BLaER1 (cell line): ENCODE measurements at regions not wholly inside any gene's neighbourhood (a gene's known extent, or its start where the extent isn't known, plus 50 kb on each side); places are given as distances from the start of the nearest gene placed in this dataset.

Experiments used
- H3K27ac ChIP-seq: shearing (Covaris generic); formaldehyde crosslinking; 2 replicates; pipeline ENCODE4 v1.8.1; 2022
- H3K27me3 ChIP-seq: shearing (Covaris generic); formaldehyde crosslinking; 2 replicates; pipeline ENCODE4 v1.8.1; 2022
- H3K36me3 ChIP-seq: shearing (Covaris generic); formaldehyde crosslinking; 2 replicates; pipeline ENCODE4 v1.8.1; 2022
- H3K4me1 ChIP-seq: shearing (Covaris generic); formaldehyde crosslinking; 2 replicates; pipeline ENCODE4 v1.8.1; 2022
- H3K4me2 ChIP-seq: shearing (Covaris generic); formaldehyde crosslinking; 2 replicates; pipeline ENCODE4 v1.8.1; 2022
- H3K4me3 ChIP-seq: shearing (Covaris generic); formaldehyde crosslinking; 2 replicates; pipeline ENCODE4 v1.8.1; 2022
- H3K9ac ChIP-seq: shearing (Covaris generic); formaldehyde crosslinking; 2 replicates; pipeline ENCODE4 v1.8.1; 2022
- H3K9me3 ChIP-seq: shearing (Covaris generic); formaldehyde crosslinking; 2 replicates; pipeline ENCODE4 v1.8.1; 2022
- H4K20me1 ChIP-seq: shearing (Covaris generic); formaldehyde crosslinking; 2 replicates; pipeline ENCODE4 v1.8.1; 2022
- Cebpa-rat ChIP-seq: shearing (Covaris generic); IDR thresholded peaks from 2 replicates; pipeline ENCODE4 v1.8.1; 2022

DNA sequence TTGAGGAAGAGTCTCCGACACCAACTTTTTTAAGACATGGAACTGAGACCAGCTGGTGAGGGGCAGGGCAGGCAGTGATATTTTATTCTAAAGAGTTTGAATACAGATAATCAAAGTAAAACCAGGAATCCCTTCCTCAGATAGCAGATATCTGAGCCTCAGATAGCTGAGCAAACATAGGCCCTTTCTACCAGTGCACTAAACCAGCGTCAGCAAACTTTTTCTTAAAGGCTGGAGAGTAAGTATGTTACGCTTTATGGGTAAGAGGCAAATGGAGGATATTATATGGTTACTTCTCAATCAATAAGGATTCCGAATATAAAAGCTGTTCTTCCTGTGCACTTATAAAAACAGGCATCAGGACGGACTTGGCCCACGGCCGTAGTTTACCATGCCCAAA, 73.9 kb downstream of the WNT5A start:
- no peak overlapping the region for H3K4me2 ChIP-seq

DNA sequence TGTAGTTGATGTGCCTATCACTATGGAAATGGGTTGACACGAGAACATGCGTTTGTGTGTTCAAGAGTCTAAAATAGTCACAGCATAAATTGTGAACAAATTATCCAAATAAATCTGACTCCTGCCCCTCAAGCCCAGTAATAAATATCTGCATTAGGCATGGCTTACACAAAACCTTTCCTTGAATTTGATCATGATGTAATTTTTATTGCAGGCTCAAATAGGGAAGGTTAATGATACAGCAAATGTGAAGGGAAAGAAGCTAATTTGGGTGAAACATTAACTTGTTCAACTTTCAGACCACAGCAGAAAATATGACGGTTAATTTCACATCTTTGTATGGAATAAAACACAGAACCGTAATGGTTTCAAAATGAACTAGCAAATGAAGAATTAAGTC, 74.6 kb downstream of the WNT5A start:
- Histone ChIP-seq H3K27me3 (no peaks in the 10 kb centered on the region), H3K4me1 (0 out of 2 replicates have a peak, but pooled peaks cover 11% of the 10 kb centered on the region), H3K9me3 (no peaks in the 10 kb centered on the region), H3K4me2 (no peak overlapping the region), H3K9ac (no peak overlapping the region), H3K27ac (no peak overlapping the region), H4K20me1 (no peaks in the 10 kb centered on the region), H3K36me3 (no peaks in the 10 kb centered on the region), H3K4me3 (no peak overlapping the region)
- no peak for TF ChIP-seq Cebpa-rat

More for the DNA sequence above, 73.9 kb downstream of the WNT5A start:
- H3K4me3 ChIP-seq, result no peak overlapping the region
- no peak overlapping the region for H3K27ac ChIP-seq
- H3K4me1 ChIP-seq, result 0 out of 2 replicates have a peak, but pooled peaks cover 11% of the 10 kb centered on the region
- no peaks in the 10 kb centered on the region for H3K9me3 ChIP-seq
- H3K27me3 ChIP-seq, result no peaks in the 10 kb centered on the region
- no peak overlapping the region for H3K9ac ChIP-seq
- no peaks in the 10 kb centered on the region for H4K20me1 ChIP-seq
- TF ChIP-seq Cebpa-rat, result no peak
- no peaks in the 10 kb centered on the region for H3K36me3 ChIP-seq

DNA sequence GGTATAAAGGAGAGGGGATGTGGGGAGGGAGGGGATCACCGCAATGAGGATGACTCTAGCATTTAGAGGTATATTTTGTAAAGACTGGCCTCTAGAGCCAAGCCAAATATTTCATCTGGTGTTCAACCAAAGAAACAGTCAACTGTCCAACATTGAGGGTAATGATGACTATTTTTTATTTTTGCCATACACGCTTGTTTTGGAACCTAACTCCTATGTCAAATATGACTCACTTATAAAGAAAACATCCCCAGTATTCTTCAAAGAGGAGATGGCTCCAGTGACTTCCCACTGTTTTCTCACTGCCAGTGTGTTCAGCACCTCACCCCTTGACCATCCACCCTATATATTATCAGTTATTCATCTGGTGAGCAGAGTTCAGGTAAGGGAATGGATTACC, 77.3 kb downstream of the WNT5A start:
- 0 out of 2 replicates have a peak, but pooled peaks cover 11% of the 10 kb centered on the region for H3K4me1 ChIP-seq
- no peak overlapping the region for H3K9ac ChIP-seq
- H3K4me3 ChIP-seq, result no peak overlapping the region
- H3K9me3 ChIP-seq, result no peaks in the 10 kb centered on the region
- no peaks in the 10 kb centered on the region for H4K20me1 ChIP-seq
- no peak overlapping the region for H3K27ac ChIP-seq
- TF ChIP-seq Cebpa-rat, result no peak
- no peak overlapping the region for H3K4me2 ChIP-seq
- H3K27me3 ChIP-seq, result no peaks in the 10 kb centered on the region
- no peaks in the 10 kb centered on the region for H3K36me3 ChIP-seq

DNA sequence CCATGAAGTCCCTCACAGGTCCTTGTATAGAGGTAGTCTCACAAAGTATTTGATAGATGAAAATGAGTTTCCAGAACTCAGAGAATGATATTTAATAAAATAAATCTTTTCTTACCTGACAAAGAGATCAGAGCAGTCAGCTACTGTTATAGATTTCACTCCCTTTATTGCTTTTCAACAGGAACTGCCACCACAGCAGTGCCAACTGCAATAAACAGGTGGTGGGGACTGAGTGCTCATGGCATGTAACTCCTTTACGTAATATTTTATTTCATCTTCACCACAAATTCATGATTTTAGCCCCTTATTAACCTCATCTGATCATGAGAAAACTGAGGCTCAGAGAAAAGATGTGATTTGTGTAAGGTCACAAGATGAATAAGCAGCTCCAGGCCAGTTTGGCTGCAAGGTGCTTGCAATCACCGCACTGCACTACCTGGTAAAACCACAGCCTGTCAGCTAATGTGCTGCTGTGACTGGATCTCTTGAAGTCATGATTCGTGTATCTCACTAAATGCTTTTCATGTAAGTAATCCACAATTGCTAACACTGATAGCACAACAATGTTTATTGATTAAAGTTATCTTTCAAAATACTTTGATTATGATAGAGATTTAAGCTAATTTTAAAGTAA, 78.8 kb downstream of the WNT5A start:
- no peak overlapping the region for H3K27ac ChIP-seq
- no peak overlapping the region for H3K4me3 ChIP-seq
- no peaks in the 10 kb centered on the region for H4K20me1 ChIP-seq
- no peaks in the 10 kb centered on the region for H3K4me1 ChIP-seq
- no peak overlapping the region for H3K9ac ChIP-seq
- no peaks in the 10 kb centered on the region for H3K9me3 ChIP-seq
- no peak overlapping the region for H3K4me2 ChIP-seq
- TF ChIP-seq Cebpa-rat, result no peak
- no peaks in the 10 kb centered on the region for H3K36me3 ChIP-seq
- no peaks in the 10 kb centered on the region for H3K27me3 ChIP-seq

DNA sequence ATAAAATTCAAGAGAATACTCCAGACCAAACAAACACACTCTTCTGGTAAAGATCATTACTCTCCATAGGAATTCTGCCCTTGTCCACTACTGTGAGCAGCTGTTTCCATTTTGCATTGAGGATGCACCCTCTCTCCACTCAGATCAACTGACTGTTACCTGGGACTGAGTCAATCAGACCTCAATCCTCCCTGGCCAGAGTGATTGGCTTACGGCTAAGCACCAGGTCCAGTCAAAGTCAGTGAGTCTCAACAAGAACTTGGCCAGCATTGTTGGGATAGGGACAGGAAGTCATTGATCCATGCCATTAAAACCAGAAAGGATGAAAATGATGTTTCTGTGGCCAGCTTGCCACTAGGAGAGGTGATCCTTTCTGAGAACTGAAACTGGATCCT, 79.7 kb downstream of the WNT5A start:
- Histone ChIP-seq H3K4me1 (no peaks in the 10 kb centered on the region), H3K36me3 (no peaks in the 10 kb centered on the region), H3K4me3 (no peak overlapping the region), H3K4me2 (no peak overlapping the region), H3K9ac (no peak overlapping the region), H4K20me1 (no peaks in the 10 kb centered on the region), H3K9me3 (no peaks in the 10 kb centered on the region), H3K27me3 (no peaks in the 10 kb centered on the region), H3K27ac (no peak overlapping the region)
- no peak for TF ChIP-seq Cebpa-rat

DNA sequence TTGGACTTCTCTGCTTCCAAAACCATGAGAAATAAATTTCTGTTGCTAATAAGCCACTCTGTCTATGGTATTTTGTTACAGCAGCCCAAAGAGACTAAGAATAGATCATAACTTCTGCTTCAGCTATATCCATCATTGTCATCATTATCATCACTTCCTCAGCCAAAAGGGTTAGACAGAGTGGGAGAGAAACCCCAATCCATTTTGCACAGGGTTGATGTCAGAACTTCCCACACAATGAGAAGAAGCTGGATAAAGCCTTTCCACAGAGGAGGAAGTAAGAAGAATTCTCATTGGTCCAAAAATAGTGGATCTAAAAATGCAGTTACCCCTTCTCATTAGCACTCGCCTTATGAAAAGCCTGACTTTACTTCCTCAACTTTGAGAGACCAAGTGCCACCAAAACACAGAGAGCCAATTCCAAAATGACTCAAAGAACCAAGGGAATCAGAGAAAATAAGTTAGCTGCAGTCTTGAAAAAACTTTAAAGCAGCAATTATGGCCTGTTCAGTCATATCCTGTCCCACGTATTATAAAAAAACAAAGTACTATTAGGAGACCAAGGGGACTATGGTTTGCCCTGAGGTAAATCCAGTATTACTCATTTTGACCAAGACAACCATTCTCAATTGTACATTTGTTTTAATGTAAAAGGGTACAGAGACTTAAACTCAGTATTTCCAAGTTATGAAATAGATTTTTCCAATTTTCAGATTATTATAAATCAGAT, 80.2 kb downstream of the WNT5A start:
- TF ChIP-seq Cebpa-rat, result no peak
- Histone ChIP-seq H3K4me1 (no peaks in the 10 kb centered on the region), H3K9me3 (no peaks in the 10 kb centered on the region), H3K4me3 (no peak overlapping the region), H3K36me3 (no peaks in the 10 kb centered on the region), H3K9ac (no peak overlapping the region), H3K4me2 (no peak overlapping the region), H4K20me1 (no peaks in the 10 kb centered on the region), H3K27me3 (no peaks in the 10 kb centered on the region), H3K27ac (no peak overlapping the region)

DNA sequence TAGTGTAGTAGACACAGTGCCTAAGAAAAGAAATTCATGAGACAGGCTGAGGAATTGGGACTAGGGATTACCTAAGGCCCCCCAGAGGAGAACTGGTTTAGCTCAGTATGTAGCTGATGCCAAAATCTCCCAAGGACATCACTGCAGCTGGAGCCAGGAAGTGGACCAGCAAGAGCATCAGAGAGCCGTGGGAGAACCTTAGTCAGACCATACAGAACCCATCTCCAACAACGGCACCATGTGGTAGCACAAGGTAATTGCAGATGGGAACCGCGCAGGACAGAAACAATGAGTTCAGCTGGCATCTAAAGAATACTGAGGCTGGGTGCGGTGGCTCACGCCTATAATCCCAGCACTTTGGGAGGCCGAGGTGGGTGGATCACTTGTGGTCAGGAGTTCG, 81.7 kb downstream of the WNT5A start:
- Histone ChIP-seq H3K4me2 (no peak overlapping the region), H4K20me1 (no peaks in the 10 kb centered on the region), H3K27me3 (no peaks in the 10 kb centered on the region), H3K4me3 (no peak overlapping the region), H3K27ac (no peak overlapping the region), H3K36me3 (no peaks in the 10 kb centered on the region), H3K9me3 (no peaks in the 10 kb centered on the region), H3K4me1 (no peaks in the 10 kb centered on the region), H3K9ac (no peak overlapping the region)
- no peak for TF ChIP-seq Cebpa-rat

DNA sequence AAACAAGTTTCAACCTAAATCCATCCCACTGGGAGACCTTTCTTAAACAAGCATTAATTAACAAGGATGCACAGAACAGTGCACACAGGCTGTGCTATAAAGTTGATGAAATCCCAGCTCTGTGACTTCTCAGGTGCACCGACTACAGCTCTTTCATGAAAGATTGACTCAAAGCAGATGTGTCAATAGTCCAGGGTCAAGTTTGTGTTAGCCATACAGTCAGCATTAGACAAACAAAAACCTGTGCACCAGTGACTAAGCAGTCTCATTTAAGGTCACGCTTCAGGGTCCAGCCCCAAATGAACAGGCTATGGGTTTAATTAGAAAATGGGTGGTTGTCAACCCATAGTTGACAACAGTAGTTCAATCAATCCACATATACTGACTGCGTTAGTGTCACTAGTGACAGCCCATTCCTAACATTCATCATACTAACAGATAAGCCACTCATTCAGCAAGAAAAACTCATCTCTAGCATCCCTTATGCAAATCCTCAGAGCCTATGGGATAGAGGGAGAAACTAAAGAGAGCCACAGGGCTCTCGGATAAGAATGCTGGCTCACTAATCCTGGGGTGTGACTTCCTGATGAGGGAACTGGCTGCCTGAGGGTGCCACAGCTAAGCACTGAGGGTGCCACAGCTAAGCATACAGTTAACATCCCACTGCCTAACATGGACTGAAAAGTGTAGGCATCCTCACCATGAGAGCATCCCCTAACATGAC, 84.1 kb downstream of the WNT5A start:
- Histone ChIP-seq H3K27me3 (no peaks in the 10 kb centered on the region), H4K20me1 (no peaks in the 10 kb centered on the region), H3K36me3 (no peaks in the 10 kb centered on the region), H3K4me1 (no peaks in the 10 kb centered on the region), H3K9me3 (no peaks in the 10 kb centered on the region), H3K4me2 (no peak overlapping the region), H3K27ac (no peak overlapping the region), H3K4me3 (no peak overlapping the region), H3K9ac (no peak overlapping the region)
- no peak for TF ChIP-seq Cebpa-rat

DNA sequence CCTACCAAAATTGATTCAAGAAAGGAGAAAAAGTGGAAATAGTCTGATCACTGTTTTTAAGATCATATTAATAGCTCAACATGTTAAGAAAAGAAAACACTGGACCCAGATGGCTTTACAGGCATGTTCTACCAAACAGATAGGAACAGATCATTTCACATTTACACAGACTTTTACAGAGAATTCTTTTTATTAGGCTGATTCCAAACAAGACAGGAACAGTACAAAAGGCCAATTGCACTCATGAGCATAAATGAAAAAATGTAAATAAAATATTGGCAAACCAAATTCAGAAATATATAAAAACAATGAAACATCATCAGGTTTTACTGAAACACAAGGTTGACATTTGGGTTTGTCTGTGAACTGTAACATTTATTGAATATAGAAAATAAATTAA, 106.5 kb downstream of the WNT5A start:
- H3K9ac ChIP-seq, result no peak overlapping the region
- H3K4me3 ChIP-seq, result no peak overlapping the region
- no peak overlapping the region for H3K4me2 ChIP-seq
- no peaks in the 10 kb centered on the region for H3K36me3 ChIP-seq
- H3K9me3 ChIP-seq, result no peaks in the 10 kb centered on the region
- H4K20me1 ChIP-seq, result no peaks in the 10 kb centered on the region
- no peak for TF ChIP-seq Cebpa-rat
- peaks cover 8% of the 10 kb centered on the region for H3K4me1 ChIP-seq
- H3K27ac ChIP-seq, result no peak overlapping the region
- no peaks in the 10 kb centered on the region for H3K27me3 ChIP-seq

DNA sequence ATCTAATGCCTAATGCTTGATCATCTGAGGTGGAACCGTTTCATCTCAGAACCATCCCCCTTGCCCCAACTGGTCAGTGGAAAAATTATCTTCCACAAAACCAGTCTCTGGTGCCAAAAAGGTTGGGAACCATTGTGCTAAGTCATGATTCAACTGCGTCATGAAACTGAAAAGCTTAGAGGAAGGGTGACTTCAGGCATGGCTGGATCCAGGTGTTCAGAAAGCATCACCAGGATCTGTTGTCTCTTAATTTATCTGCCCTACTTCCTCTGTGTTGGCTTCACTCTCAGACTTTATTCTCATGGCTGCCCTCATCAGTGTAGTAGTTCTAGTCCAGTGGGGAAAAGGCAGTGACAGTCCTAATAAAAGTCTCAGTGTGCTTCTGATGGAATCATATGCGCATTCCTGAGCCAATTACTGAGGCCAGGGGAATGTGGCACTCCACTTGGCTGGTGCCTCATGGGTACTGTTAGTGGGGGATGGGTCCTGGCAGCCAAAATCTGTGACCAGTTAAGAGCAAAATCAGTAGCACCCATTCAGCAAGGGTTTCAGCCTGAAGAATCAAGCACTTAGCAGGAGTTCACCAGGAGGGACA, 110.3 kb downstream of the WNT5A start:
- Histone ChIP-seq H3K27ac (no peak overlapping the region), H3K4me2 (peak overlapping the region; percentile 27), H3K4me1 (peaks cover 8% of the 10 kb centered on the region), H3K4me3 (no peak overlapping the region), H3K36me3 (no peaks in the 10 kb centered on the region), H3K9me3 (no peaks in the 10 kb centered on the region), H3K27me3 (no peaks in the 10 kb centered on the region), H4K20me1 (no peaks in the 10 kb centered on the region), H3K9ac (no peak overlapping the region)
- TF ChIP-seq Cebpa-rat, result no peak
